Skin epidermis (tissue), 12 donors: ENCODE measurements at regions not wholly inside any gene's neighbourhood (a gene's known extent, or its start where the extent isn't known, plus 50 kb on each side); places are given as distances from the start of the nearest gene placed in this dataset.

ENCODE experiments used
- H3K27ac ChIP-seq, 21 experiments: fragments of 200-600 bp; sonication (generic) in 11 of 21; one replicate each; pipeline ENCODE4 v1.5.0; 2020; ENCODE audit warnings: mild to moderate bottlenecking in 3 of 21, inconsistent platforms in 2 of 21, moderate library complexity in 2 of 21
- H3K4me3 ChIP-seq, 7 experiments: fragments of 200-600 bp; sonication (generic) in 2 of 7; one replicate each; pipeline ENCODE4 v1.5.0; 2020; ENCODE audit warnings: inconsistent platforms in 2 of 7, mild to moderate bottlenecking in 2 of 7, moderate library complexity in 1 of 7

DNA sequence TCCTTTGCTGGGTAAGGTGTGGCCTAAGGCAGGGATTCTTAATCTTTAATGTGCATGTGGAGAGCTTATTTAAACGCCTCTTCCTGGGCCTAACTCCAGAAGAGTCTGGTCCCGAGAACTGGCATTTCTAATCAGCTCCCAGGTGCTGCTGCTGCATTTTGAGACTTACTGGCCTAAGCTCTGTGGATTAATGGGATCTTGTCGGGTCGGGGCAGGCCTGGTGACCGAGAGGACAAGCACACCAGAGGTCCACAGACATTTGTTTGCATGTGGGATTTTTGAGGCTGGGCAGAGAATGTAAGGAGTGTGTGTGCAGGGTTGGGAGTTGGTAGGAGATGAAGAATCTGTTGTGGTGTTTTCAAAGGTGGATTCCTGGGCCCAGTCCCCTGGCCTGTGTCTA, 95.0 kb upstream of the DAP start:
- H3K27ac ChIP-seq = no peak overlapping the region
- no peak overlapping the region for H3K4me3 ChIP-seq

DNA sequence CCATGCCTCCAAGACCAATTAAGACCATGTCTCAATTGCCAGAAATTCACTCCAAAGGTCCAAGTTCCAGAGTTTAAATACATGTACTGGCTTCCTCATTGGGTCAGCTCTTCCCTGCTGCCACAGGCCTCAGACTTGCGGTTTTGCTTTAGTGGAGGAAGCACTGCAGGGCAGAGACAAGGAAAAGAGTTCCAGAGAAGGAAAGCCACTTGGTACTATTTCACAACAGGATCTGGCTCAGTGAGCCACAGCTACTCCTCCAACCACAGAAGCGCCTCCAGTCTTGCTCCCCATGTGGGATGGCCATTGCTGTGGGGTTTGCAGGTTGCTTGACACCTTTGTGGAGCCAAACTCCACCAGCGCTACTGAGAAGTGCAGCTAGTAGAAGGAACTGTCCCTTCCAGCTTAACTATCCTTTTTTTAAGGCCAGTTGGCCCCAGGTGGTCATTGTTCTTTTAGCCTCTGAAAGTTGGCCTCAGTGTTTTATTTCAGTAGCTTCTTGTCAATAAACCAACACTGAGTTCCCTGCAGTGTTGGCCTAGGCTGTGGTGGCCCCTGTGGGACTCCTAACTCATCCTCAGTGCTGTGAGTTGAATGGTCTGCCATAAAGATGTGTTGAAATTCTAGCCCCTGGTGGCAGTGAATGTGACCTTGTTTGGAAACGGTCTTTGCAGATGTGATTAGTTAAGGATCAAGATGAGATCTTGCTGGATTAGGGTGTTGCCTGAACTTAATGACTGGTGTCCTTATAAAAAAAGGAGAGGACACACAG, 93.7 kb upstream of the DAP start:
- no peak overlapping the region for H3K27ac ChIP-seq
- H3K4me3 ChIP-seq = no peak overlapping the region

DNA sequence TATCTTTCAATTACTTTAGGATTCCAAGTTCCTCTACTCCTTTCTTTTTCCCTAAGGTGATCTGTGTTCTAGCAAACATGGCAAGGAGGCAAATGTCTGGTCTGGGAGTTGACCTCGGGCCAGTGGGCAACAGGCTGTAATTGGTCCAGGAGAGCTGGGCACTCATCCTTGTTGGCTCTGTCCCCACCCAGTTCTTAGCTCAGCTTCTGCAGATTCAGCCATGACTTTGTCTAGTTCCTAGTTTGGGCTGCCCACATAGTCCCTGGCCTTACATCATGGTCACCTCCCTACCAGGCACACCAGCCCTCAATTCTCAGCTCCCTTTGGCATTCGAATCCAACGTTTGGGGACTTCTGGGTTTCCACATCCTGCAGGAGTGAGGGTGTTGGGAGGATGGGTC, 92.1 kb upstream of the DAP start:
- Histone ChIP-seq H3K4me3 (no peak overlapping the region), H3K27ac (no peak overlapping the region)

DNA sequence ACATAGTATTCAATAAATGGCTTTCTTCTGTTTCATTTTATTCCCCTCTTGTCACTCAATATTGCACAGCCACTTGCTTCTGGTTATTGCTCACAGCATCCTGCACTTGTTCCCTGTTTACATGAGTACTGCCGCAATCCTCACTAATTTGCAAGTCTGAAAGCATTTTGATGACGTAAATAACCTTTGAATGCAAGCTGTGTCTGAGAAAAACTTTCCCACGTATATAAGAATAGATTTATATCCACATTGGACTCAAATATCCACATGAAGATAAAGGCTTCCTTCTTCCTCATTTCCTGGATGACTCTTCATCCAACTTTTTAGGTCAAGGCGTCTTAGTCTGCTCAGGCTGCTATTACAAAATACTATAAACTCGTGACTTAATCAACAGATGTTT, 88.2 kb upstream of the DAP start:
- Histone ChIP-seq H3K27ac (no peak overlapping the region), H3K4me3 (no peak overlapping the region)

DNA sequence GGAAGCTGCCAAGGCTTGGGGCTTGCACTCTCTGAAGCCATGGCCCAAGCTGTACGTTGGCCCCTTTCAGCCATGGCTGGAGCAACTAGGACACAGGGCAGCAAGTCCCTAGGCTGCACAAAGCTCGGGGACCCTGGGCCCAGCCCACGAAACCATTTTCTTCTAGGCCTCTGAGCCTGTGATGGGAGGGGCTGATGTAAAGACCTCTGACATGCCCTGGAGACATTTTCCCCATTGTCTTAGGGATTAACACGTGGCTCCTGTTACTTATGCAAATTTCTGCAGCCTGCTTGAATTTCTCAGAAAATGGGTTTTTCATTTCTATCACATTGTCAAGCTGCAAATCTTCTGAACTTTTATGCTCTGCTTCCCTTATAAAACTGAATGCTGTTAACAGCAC, 83.0 kb upstream of the DAP start:
- H3K4me3 ChIP-seq = no peak overlapping the region
- no peak overlapping the region for H3K27ac ChIP-seq

DNA sequence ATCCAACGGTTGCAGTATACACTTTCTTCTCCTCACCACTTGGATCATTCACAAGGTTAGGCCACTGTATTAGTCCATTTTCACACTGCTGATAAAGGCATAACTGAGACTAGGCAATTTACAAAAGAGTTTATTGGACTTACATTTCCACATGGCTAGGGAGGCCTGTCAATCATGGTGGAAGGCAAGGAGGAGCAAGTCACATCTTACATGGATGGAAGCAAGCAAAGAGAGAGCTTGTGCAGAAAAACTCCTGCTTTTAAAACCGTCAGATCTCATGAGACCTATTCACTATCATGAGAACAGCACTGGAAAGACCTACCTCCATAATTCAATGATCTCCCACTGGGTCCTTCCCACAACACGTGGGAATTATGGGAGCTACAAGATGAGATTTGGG, 81.8 kb upstream of the DAP start:
- no peak overlapping the region for H3K4me3 ChIP-seq
- H3K27ac ChIP-seq = no peak overlapping the region

DNA sequence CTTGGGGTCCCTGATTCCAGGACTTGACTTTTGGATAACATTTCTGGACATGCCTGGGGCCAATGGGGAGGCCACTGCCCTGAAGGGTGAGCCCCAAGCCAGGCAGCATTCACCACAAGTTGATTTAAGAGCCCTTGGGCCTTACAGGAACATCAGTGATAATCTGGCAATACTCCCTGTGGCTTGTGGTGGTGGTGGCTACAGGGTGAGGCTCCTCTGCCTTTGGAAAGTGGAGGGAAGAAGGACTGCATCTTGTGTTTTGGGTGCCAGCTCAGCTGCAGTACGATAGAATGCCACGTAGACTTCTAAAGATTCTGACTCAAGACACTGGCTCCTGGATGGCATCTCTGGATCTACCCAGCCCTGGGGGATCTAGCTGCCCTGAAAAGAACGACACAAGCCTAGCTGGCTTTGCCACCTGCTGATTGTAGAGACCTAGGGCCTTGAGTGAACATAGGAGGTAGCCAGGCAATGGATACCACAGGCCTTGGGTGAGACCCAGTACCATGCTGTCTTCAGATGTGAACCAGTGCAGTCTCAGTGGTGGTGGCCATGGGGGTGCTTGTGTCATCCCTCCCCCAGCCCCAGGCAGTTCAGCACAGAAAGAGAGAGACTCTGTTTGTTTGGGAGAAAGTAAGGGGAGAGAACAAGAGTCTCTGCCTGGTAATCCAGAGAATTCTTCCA, 79.0 kb upstream of the DAP start:
- H3K4me3 ChIP-seq = no peak overlapping the region
- H3K27ac ChIP-seq = no peak overlapping the region

DNA sequence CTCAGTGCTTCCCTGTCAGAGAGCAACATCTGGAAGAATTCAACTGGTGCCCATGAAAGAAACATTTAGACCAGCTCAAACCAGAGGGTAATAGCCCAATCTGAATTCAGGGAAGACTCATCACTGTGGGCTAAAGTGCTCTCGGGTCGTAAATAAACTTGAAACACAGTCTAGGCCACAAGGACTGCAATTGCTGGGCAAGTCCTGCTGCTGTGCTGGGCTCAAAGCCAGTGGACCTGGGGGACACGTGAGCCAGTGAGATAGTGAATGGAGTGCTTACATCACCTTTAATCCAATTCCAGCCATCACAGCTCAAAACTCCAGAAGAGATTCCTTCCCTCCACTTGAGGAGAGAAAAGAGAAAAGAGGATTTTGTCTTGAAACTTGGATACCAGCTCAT, 78.1 kb upstream of the DAP start:
- no peak overlapping the region for H3K4me3 ChIP-seq
- no peak overlapping the region for H3K27ac ChIP-seq

DNA sequence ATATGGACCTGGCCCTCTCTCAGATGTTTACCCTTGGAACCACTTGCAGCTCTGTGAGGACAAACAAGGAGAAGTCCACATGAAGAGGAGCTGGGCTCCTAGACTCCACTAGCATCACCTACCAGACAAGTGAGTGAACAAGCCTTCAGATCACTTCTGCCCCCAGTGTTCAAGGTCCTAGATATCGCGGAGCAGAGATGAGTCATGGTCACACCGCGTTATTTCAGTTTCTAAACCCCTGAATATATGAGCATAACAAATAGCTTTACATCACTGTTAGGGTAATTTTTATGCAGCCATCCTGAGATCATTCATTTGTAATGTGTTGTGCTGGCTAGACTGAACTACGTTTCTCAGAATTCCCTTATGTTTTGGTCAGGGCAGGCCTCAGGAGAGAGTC, 77.0 kb upstream of the DAP start:
- Histone ChIP-seq H3K4me3 (no peak overlapping the region), H3K27ac (no peak overlapping the region)

DNA sequence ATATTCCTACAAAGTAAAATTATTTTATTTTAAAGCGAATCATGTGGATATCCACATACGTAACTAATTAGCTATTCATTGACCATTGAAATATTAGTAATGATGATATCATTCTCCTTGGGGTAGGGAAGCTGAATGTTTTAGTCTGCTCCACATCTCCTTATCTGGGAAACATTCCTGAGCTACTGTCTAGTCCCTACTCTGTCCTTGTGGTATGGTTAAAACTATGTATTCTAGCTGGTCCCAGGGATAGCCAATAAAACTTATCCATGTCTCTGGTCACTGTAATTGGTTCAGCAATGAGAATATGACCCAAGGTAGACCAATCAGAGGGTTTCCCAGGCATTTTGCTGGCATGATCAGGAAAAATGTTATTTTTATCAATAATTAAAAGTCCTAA, 76.0 kb upstream of the DAP start:
- H3K4me3 ChIP-seq = no peak overlapping the region

DNA sequence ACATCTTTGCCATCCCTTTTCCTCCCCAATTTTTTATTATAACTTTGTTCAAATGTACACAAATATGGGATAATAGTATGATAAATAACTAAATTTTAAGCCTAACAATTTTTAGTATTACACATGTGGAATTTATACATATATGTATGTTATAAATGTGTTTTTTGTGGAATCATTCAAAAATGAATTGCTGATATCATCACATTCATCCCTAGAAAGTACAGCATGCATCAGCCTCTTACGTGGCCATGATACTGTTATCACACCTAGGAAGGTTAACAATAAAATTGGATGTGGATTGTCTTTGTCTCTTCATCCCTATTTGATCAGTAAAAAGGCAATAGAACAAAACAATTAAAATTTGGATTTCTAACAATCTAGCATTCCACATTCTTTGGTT, 73.7 kb upstream of the DAP start:
- no peak overlapping the region for H3K4me3 ChIP-seq
- H3K27ac ChIP-seq = no peak overlapping the region

More for the DNA sequence above, 76.0 kb upstream of the DAP start:
- no peak overlapping the region for H3K27ac ChIP-seq

DNA sequence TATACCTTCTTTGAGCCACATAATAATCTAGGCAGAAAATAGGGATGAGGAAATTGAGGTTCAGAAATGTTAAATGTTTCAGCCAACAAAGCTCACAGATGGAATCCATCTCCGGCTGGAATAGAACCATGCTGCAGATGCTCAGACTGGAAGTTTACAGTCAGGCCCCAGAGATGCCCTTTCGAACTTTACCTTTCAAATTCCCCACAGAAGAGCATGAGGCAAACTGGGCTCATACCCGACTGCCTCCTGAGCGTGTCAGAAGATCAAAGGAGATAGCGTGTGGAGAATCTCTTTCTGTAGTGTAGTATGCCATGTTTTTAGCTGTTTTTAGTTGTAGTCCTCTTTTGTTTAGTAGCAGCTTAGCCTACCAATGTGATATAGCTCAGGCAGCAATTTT, 72.0 kb upstream of the DAP start:
- no peak overlapping the region for H3K27ac ChIP-seq
- H3K4me3 ChIP-seq = no peak overlapping the region

DNA sequence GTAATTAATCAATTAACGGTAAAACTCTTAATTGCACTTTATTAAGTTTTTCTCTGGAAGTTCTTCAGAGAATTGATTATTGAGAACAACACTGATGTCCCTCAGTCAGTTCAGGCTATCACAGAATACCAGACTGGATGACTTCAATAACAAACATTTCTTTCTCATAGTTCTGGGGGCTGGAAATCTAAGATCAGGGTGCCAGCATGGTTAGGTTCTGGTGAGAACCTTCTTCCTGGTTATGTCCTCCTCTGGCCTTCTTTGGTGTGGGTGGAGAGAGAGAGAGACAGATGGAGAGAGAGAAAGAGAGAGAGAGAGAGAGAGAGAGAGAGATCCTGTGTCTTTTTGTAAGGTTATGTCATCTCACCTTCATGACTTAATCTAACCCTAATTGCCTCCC, 71.4 kb upstream of the DAP start:
- H3K27ac ChIP-seq = no peak overlapping the region

DNA sequence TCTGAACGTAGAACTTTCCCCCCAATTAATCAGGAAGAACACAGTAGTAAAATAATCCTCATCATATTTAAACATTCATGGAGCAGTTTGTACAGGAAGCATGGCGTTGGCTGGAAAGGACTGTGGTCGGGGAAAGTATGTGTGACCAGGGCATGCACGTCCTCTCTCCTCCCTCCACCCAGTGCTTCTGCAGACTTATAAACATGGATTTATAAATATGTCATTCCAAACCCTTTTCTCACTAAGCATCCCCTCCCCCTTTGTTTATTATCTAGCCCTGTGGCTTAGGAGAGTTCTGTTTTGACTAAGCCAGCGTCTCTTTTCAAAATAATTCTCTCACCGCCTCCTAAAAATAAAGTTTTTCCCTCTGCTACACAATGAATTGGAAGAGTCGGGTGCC, 70.4 kb upstream of the DAP start:
- H3K4me3 ChIP-seq = no peak overlapping the region
- H3K27ac ChIP-seq = no peak overlapping the region

More for the DNA sequence above, 71.4 kb upstream of the DAP start:
- no peak overlapping the region for H3K4me3 ChIP-seq

DNA sequence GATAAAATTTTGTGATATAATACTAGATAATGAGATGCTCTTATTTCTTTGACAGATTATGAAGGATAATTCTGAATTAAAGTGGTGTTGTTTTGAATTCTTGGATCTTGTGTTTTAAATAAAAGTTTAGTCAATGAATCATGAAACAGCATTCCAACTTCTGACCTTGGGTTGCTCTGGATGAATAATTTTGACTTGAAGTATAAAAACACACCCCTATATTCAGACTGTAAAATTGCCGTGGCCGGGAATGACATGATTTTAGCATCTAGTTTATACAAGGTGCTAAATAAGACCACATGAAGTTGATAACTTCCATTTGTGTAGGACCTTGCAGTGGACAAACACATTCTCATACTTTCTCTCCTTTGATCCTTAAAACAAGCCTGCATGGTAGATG, 67.2 kb upstream of the DAP start:
- H3K27ac ChIP-seq = no peak overlapping the region
- no peak overlapping the region for H3K4me3 ChIP-seq

DNA sequence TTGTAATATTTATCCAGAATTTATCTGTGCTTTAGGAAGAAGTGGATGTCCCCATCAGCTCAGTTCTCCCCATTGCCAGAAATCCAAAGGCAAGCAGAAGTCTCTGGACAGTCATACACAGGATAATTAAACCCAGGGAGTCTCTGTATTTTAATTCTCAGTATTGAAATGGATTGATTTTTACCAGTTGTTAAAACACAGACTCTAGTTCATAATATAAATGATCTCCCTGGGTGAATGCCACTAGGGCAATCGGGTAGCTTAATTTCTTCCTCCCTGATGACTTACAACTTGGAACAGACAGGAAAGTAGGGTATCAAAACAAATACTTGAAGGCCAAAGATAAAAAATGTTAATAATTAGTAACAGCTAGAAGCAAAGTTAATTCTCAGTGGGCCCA, 66.5 kb upstream of the DAP start:
- H3K27ac ChIP-seq = no peak overlapping the region
- H3K4me3 ChIP-seq = no peak overlapping the region

DNA sequence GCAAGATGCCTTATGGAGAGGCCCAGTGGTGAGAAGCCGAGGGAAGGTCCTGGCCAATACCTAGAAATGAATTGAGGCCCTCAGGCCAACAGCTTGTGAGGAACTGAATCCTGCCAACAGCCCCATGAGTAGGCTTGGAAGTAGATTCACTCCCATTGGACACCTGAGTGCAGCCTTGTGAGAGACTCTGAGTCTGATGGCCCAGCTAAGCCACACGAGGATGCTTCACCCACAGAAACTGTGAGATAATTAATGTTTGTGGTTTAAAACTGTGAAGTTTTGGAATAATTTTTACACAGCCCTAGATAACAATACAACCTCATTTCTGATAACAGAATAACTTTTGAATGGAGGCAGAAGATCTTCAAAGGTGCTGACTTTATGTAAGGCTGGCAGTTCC, 65.9 kb upstream of the DAP start:
- no peak overlapping the region for H3K4me3 ChIP-seq
- H3K27ac ChIP-seq = no peak overlapping the region

DNA sequence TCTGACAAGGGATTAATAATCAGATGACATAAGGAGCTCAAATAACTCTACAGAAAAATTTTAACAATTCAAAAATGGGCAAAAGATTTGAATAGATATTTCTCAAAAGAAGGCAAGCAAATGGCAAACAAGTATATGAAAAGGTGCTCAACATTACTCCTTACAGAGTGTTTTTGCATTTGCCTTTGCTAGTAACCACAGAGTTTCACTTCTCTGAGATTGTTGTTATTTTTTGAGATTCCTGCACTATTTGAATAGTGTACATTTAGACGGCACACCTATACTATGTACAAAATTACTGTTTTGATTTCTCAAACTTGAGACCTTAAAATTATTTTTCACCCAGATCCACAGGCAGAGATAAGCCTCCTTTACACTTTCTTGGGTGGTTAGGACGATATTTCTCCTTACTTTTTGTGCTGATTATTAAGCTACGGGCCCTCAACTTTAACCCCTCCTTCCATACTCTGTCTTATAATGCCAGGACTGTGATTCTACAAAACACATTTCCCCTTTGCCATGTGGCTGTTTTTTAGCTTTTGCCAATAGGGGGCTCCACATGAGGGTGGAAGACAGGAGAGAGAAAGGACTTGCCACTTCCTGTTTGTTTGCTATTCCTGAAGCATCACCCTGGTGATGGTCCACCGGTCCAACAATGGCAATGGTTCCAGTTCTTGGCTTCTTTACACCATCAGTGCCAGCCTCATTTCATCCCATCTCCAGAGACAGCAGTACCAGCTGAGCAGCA, 65.0 kb upstream of the DAP start:
- H3K27ac ChIP-seq = no peak overlapping the region
- H3K4me3 ChIP-seq = no peak overlapping the region

DNA sequence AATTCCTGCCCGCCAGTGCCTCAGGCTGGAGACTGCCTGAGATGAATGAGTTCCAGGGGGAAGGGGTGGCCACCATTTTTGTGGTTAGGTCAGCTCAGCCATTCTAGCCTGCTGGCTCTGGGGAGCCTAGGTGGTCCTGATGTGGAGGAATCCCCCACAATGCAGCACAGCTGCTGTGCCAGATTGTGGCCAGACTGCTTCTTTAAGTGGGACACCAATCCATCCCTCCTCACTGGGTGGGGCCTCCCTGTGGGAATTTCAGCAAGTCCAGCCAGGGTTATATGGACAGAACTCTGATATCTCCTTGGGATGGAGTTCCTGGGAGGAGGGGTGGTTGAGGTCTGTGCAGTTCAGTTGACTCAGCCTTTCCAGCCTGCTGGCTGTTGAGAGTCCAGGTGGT, 51.2 kb upstream of the DAP start:
- H3K4me3 ChIP-seq = no peak overlapping the region
- no peak overlapping the region for H3K27ac ChIP-seq
